Endothelial cell of umbilical vein (primary cell): ENCODE measurements at regions not wholly inside any gene's neighbourhood (a gene's known extent, or its start where the extent isn't known, plus 50 kb on each side); places are given as distances from the start of the nearest gene placed in this dataset.

Experiments used
- BruUV-seq: library from RNA; stranded (reverse); fragments of 400-500 nt; replicated peaks from 2 replicates; lab custom pipeline; 2021; lab: Mats Ljungman, UMichigan
- CTCF ChIA-PET: fragments of 300-600, 350-600 bp; sonication (Branson Sonifier 250); formaldehyde crosslinking; loops from one replicate; lab custom pipeline; 2021; ENCODE audit warnings: antibody characterized with exemption, inconsistent platforms; lab: Charles Lee
- POLR2A ChIA-PET: fragments of 300-600, 350-600 bp; sonication (Branson Sonifier 250); formaldehyde crosslinking; loops from one replicate; lab custom pipeline; 2021; ENCODE audit warnings: antibody characterized with exemption, inconsistent platforms; lab: Charles Lee
- DNase-seq: peaks from one replicate; pipeline ENCODE4 v3.0.0-alpha.2; 2011; ENCODE audit warnings: low read depth, low spot score
- FAIRE-seq: peaks from 2 replicates; lab custom pipeline; 2011; peaks lifted over from hg19 to GRCh38; lab: Jason Lieb, UNC
- H2AFZ ChIP-seq: 2 replicates; pipeline ENCODE4 v1.6.0; 2012; ENCODE audit warnings: low read depth, low read length, control low read depth, inconsistent platforms
- H3K27ac ChIP-seq: 2 replicates; pipeline ENCODE4 v1.5.1; 2011; ENCODE audit warnings: low read depth, mild to moderate bottlenecking, control low read depth, low read length, moderate library complexity; ENCODE audit not compliant: insufficient read depth
- H3K27me3 ChIP-seq, 2 experiments: 2 replicates each; pipeline versions ENCODE4 v1.6.0 to v1.6.1; 2011; ENCODE audit warnings: low read length in 2 of 2, mixed read lengths in 1 of 2; ENCODE audit not compliant: control insufficient read depth in 2 of 2, insufficient read depth in 2 of 2
- H3K36me3 ChIP-seq, 2 experiments: 2 replicates in 1 of 2; 3 replicates in 1 of 2; pipeline ENCODE4 v1.5.1; 2011; ENCODE audit warnings: low read length in 2 of 2, mild to moderate bottlenecking in 1 of 2, moderate library complexity in 1 of 2; ENCODE audit not compliant: control insufficient read depth in 2 of 2, insufficient read depth in 2 of 2; ENCODE audit errors: extremely low read depth in 1 of 2
- H3K4me1 ChIP-seq: 3 replicates; pipeline ENCODE4 v1.5.1; 2011; ENCODE audit warnings: mild to moderate bottlenecking, low read length; ENCODE audit not compliant: control insufficient read depth, insufficient read depth; ENCODE audit errors: extremely low read depth
- H3K4me2 ChIP-seq: 2 replicates; pipeline ENCODE4 v1.6.1; 2011; ENCODE audit warnings: low read length, control low read depth, mixed read lengths; ENCODE audit not compliant: insufficient read depth
- H3K4me3 ChIP-seq, 3 experiments: fragments of 200-600 bp in 1 of 3; sonication (generic), shearing (Covaris generic) in 1 of 3; replicated peaks in 1 of 3; 2 replicates each; pipeline ENCODE4 v1.5.1; 2011 to 2016; ENCODE audit warnings: control low read depth in 3 of 3, low read length in 3 of 3, mild to moderate bottlenecking in 2 of 3, inconsistent platforms in 1 of 3, low read depth in 1 of 3, moderate library complexity in 1 of 3; ENCODE audit not compliant: insufficient read depth in 1 of 3
- H3K79me2 ChIP-seq: 2 replicates; pipeline ENCODE4 v1.6.0; 2012; ENCODE audit warnings: low read length, inconsistent platforms; ENCODE audit not compliant: control insufficient read depth, insufficient read depth
- H3K9ac ChIP-seq: replicated peaks from 2 replicates; pipeline ENCODE3; 2011; ENCODE audit warnings: low read length, control low read depth; ENCODE audit not compliant: insufficient read depth; ENCODE audit errors: extremely low read depth
- H3K9me1 ChIP-seq: replicated peaks from 3 replicates; pipeline ENCODE4 v1.6.0; 2011; ENCODE audit warnings: mild to moderate bottlenecking, low read length; ENCODE audit not compliant: control insufficient read depth, insufficient read depth; ENCODE audit errors: extremely low read depth
- H3K9me3 ChIP-seq: replicated peaks from 2 replicates; pipeline ENCODE4 v1.5.1; 2012; ENCODE audit warnings: low read length, inconsistent platforms; ENCODE audit not compliant: control insufficient read depth, insufficient read depth
- H4K20me1 ChIP-seq: replicated peaks from 2 replicates; pipeline ENCODE3; 2011; ENCODE audit warnings: mild to moderate bottlenecking, low read length; ENCODE audit not compliant: control insufficient read depth, insufficient read depth; ENCODE audit errors: extremely low read depth
- CTCF ChIP-seq, 2 donors: IDR thresholded peaks; 1 replicate in 1 of 2; 2 replicates in 1 of 2; pipeline ENCODE4 v1.5.1; 2011; ENCODE audit warnings: low read length in 2 of 2, mild to moderate bottlenecking in 2 of 2, moderate library complexity in 2 of 2, control low read depth in 1 of 2, inconsistent platforms in 1 of 2, low read depth in 1 of 2; ENCODE audit not compliant: insufficient read depth in 1 of 2; ENCODE audit errors: extremely low read depth in 1 of 2
- EZH2 ChIP-seq: IDR thresholded peaks from 2 replicates; pipeline ENCODE4 v1.6.1; 2012; ENCODE audit warnings: borderline replicate concordance, low read depth, mild to moderate bottlenecking, moderate library complexity, low read length, inconsistent platforms; ENCODE audit not compliant: severe bottlenecking
- FOS ChIP-seq: IDR thresholded peaks from 2 replicates; pipeline ENCODE4 v1.6.1; 2011; ENCODE audit warnings: mild to moderate bottlenecking, low read length, moderate library complexity, borderline replicate concordance; ENCODE audit not compliant: insufficient read depth
- GATA2 ChIP-seq: IDR thresholded peaks from 2 replicates; pipeline ENCODE4 v1.7.0; 2011; ENCODE audit warnings: low read depth, mild to moderate bottlenecking, moderate library complexity, mixed read lengths, low read length; ENCODE audit not compliant: insufficient read length, insufficient read depth
- JUN ChIP-seq: IDR thresholded peaks from 2 replicates; pipeline ENCODE4 v1.6.1; 2011; ENCODE audit warnings: borderline replicate concordance, low read depth; ENCODE audit not compliant: insufficient read length, insufficient read depth
- MAX ChIP-seq: IDR thresholded peaks from 2 replicates; pipeline ENCODE4 v1.6.1; 2011; ENCODE audit not compliant: insufficient read depth, insufficient read length
- MYC ChIP-seq: IDR thresholded peaks from one replicate; pipeline ENCODE4 v1.6.1; 2011; ENCODE audit warnings: mild to moderate bottlenecking, low read depth, low read length
- POLR2A ChIP-seq: IDR thresholded peaks from 2 replicates; pipeline ENCODE4 v1.6.1; 2012; ENCODE audit warnings: low read depth, mild to moderate bottlenecking, control low read depth, low read length
- POLR2AphosphoS5 ChIP-seq: IDR thresholded peaks from 2 replicates; pipeline ENCODE4 v1.6.1; 2012; ENCODE audit warnings: low read depth, mild to moderate bottlenecking, control low read depth, low read length, moderate library complexity; ENCODE audit not compliant: insufficient read depth
- dilution Hi-C: fragments of 300-500 bp; cut with MboI; formaldehyde crosslinking; loops from one replicate; pipeline ENCODE4 v1.15.0; 2019; ENCODE audit warnings: low sequenced_read_pairs; ENCODE audit not compliant: extremely low pct_ligation_motif_present
- intact Hi-C: fragments of 100-400 bp; cut with micrococcal nuclease; formaldehyde crosslinking; loops from one replicate; pipeline ENCODE4 v1.10.0; 2022

- intact Hi-C loops (no loop called here), dilution Hi-C loops (no loop called here)
- Histone ChIP-seq H2AFZ (no peak overlapping the region), H3K9me3 (no peaks in the 10 kb centered on the region), H3K4me3 (no peak overlapping the region), H3K27me3 (no peaks in the 10 kb centered on the region), H3K4me1 (no peaks in the 10 kb centered on the region), H3K9ac (no peak overlapping the region), H3K27ac (no peak overlapping the region), H4K20me1 (no peaks in the 10 kb centered on the region), H3K79me2 (no peaks in the 10 kb centered on the region), H3K36me3 (no peaks in the 10 kb centered on the region), H3K9me1 (no peaks in the 10 kb centered on the region), H3K4me2 (no peak overlapping the region)
- ChIA-PET POLR2A (no interaction called here), CTCF (no interaction called here)
- no peak for DNase-seq
- no peak for FAIRE-seq
- TF ChIP-seq JUN (no peak), EZH2 (no peak), CTCF (IDR thresholded peaks at IDR 0.05; ENCODE audit: extremely low read depth in 1 of 2, insufficient read depth in 1 of 2, low read depth in 1 of 2, low read length in 2 of 2) (no peak), GATA2 (no peak), MYC (no peak), MAX (no peak), POLR2A (no peak), POLR2AphosphoS5 (no peak), FOS (no peak)
- BruUV-seq = no TSS peak
Measured at GRCh38 chr3:76576201-76576600, 463.7 kb upstream of the ROBO2 start.
